ENCODE measurements at regions not wholly inside any gene's neighbourhood (a gene's known extent, or its start where the extent isn't known, plus 50 kb on each side); places are given as distances from the start of the nearest gene placed in this dataset.
"Not testable (repeated sequence)": the region's sequence is repeated elsewhere in the genome, so short reads cannot be mapped to it uniquely, and the experiment has no call there.

GRCh38 chr9:63820882-63821281 is 1464.1 kb downstream of the FOXD4L5 start:
- not testable (repeated sequence) for H3K9me3 ChIP-seq; H3K4me1 ChIP-seq (ENCODE audit: control insufficient read depth in 1 of 2, insufficient read depth in 1 of 2, low read depth in 1 of 2, low read length in 1 of 2); H3K4me3 ChIP-seq (ENCODE audit: low read depth in 1 of 2, low read length in 1 of 2); H3K36me3 ChIP-seq; H3K27ac ChIP-seq
- H3K27me3 ChIP-seq, result peaks cover 29% of the 10 kb centered on the region

DNA sequence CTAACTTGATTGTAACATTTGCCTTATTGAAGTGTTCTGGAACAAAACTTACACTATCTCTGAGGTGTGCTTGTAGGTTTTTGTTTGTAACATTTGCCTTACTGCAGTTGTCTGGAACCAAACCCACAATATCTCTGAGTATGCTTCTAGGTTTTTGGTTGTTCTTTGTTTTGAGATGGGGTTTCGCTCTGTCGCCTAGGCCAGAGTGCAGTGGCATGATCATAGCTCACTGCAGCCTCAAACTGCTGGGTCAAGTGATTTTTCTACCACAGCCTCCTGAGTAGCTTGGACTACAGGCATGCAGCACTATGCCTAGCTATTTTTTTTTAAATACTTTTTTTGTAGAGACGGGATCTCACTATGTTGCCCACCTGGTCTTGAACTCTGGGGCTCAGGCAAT is 1464.6 kb downstream of the FOXD4L5 start:
- H3K4me3 ChIP-seq (ENCODE audit: low read depth in 1 of 2, low read length in 1 of 2); H3K36me3 ChIP-seq; H3K9me3 ChIP-seq; H3K4me1 ChIP-seq (ENCODE audit: control insufficient read depth in 1 of 2, insufficient read depth in 1 of 2, low read depth in 1 of 2, low read length in 1 of 2); H3K27ac ChIP-seq: not testable (repeated sequence)
- H3K27me3 ChIP-seq, result peaks cover 29% of the 10 kb centered on the region

DNA sequence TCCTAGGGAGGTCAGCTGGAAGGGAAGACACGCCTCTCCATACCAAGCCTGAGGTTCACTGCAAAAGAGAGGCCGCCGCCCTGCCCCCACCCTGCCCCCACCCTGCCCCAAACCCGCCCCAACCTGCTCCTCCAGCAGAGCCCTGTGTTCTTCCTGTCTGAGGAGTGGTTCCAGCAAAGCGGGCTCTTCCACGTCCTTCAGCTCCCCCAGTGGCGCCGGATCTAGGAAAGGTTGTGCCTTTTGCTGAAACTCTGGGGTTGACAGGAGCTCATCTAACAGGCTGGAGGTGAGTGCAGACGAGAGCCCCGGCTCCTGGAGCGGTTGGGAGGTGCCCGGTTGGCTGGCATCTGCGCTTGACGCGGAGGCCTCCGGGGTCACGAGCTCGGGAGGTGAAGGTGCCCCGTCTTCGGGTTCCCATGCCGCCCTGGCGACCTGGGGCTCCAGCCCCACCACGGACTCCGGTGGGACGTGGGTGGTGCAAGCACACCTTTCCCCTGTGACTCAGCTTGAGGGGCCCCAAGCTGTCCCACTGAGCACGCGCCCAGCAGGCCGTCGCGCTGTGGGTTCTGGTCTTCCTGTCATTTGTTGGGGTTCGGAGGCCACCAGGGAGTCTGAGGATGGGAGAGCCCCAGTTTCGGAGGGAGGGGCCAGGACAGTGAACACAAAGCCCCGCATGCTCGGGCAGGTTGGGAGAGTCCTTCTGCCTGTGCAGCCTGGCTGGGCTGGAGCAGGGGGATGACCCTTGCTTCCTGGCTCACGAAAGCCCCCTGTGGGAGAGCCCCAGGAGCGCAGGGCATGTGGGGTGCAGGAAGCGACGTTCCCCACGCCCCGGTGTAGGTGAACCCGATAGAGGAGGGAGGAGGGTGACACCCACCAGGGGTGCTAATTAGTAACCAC is 1467.1 kb downstream of the FOXD4L5 start:
- Histone ChIP-seq H3K4me3 (ENCODE audit: low read depth in 1 of 2, low read length in 1 of 2) (peak overlapping the region; percentile 64 to 68), H3K9me3 (peaks cover 6% of the 10 kb centered on the region), H3K36me3 (no peaks in the 10 kb centered on the region), H3K27ac (peak overlapping the region; percentile 76), H3K27me3 (peaks cover 40% of the 10 kb centered on the region), H3K4me1 (ENCODE audit: control insufficient read depth in 1 of 2, insufficient read depth in 1 of 2, low read depth in 1 of 2, low read length in 1 of 2) (peaks cover 3 to 6% of the 10 kb centered on the region in 2 experiments)
- TF ChIP-seq CTCF (IDR thresholded peaks at IDR 0.05), result no peak

- TF ChIP-seq CTCF (IDR thresholded peaks at IDR 0.05), result no peak
- H3K4me3 ChIP-seq (ENCODE audit: low read depth in 1 of 2, low read length in 1 of 2), result peak overlapping the region; percentile 64 to 68
- H3K4me1 ChIP-seq (ENCODE audit: control insufficient read depth in 1 of 2, insufficient read depth in 1 of 2, low read depth in 1 of 2, low read length in 1 of 2), result peaks cover 3 to 6% of the 10 kb centered on the region in 2 experiments
- peaks cover 6% of the 10 kb centered on the region for H3K9me3 ChIP-seq
- H3K27me3 ChIP-seq, result peaks cover 42% of the 10 kb centered on the region
- peak overlapping the region; percentile 76 for H3K27ac ChIP-seq
- H3K36me3 ChIP-seq, result no peaks in the 10 kb centered on the region
These were observed 1468.0 kb downstream of the FOXD4L5 start for GRCh38 chr9:63816751-63817621.

- Histone ChIP-seq H3K4me3 (ENCODE audit: low read depth in 1 of 2, low read length in 1 of 2) (peak overlapping the region; percentile 28 to 46), H3K27me3 (peaks cover 38% of the 10 kb centered on the region)
- not testable (repeated sequence) for H3K9me3 ChIP-seq; H3K27ac ChIP-seq; H3K4me1 ChIP-seq (ENCODE audit: control insufficient read depth in 1 of 2, insufficient read depth in 1 of 2, low read depth in 1 of 2, low read length in 1 of 2); H3K36me3 ChIP-seq
These were observed 1469.9 kb downstream of the FOXD4L5 start for GRCh38 chr9:63814970-63815669.

DNA sequence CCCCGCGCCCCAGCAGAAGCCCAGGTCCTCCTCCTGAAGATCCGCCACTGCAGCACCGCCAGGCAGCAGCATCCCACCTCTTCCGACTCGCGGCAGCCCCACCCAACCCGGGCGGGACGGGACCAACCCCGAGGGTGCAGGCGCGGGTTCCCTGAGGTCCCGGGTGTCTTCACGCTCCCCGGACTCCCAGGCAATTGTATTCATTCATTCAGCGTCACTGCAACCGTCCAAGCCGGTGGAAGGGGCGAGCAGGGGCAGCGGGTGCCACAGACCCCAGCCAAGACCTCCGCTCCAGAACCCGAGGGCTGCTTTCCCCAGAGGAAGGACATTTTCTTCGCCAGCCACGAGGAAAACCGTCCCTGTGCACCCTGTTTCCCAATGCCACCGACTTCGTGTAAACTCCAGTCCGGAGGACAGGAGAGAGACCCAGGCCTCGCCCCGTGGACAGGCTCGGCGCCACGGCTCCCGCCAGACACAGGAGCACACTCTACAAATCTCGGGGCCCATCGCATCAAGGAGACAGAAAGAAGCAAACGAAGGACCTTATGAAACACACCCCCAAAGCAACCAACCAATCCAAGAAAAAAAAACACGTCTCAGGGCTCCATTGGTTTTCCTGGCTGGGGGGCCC is 1471.5 kb downstream of the FOXD4L5 start:
- peak overlapping the region; percentile 46 to 59 for H3K4me3 ChIP-seq (ENCODE audit: low read depth in 1 of 2, low read length in 1 of 2)
- peak overlapping the region; percentile 54 for H3K27ac ChIP-seq
- not testable (repeated sequence) for H3K36me3 ChIP-seq; H3K9me3 ChIP-seq; H3K4me1 ChIP-seq (ENCODE audit: control insufficient read depth in 1 of 2, insufficient read depth in 1 of 2, low read depth in 1 of 2, low read length in 1 of 2)
- H3K27me3 ChIP-seq, result peaks cover 30% of the 10 kb centered on the region

- H3K4me1 ChIP-seq (ENCODE audit: control insufficient read depth in 1 of 2, insufficient read depth in 1 of 2, low read depth in 1 of 2, low read length in 1 of 2); H3K27ac ChIP-seq; H3K4me3 ChIP-seq (ENCODE audit: low read depth in 1 of 2, low read length in 1 of 2); H3K9me3 ChIP-seq; H3K36me3 ChIP-seq: not testable (repeated sequence)
- peaks cover 23% of the 10 kb centered on the region for H3K27me3 ChIP-seq
These were observed 1472.2 kb downstream of the FOXD4L5 start for GRCh38 chr9:63812822-63813221.

GRCh38 chr9:63804205-63804604 is 1480.8 kb downstream of the FOXD4L5 start:
- not testable (repeated sequence) for H3K4me1 ChIP-seq (ENCODE audit: control insufficient read depth in 1 of 2, insufficient read depth in 1 of 2, low read depth in 1 of 2, low read length in 1 of 2); H3K9me3 ChIP-seq; H3K27me3 ChIP-seq; H3K27ac ChIP-seq; H3K4me3 ChIP-seq (ENCODE audit: low read depth in 1 of 2, low read length in 1 of 2); H3K36me3 ChIP-seq

- not testable (repeated sequence) for H3K27ac ChIP-seq; H3K36me3 ChIP-seq; H3K4me1 ChIP-seq (ENCODE audit: control insufficient read depth in 1 of 2, insufficient read depth in 1 of 2, low read depth in 1 of 2, low read length in 1 of 2); H3K4me3 ChIP-seq (ENCODE audit: low read depth in 1 of 2, low read length in 1 of 2); H3K27me3 ChIP-seq; H3K9me3 ChIP-seq
These were observed 1490.8 kb downstream of the FOXD4L5 start for GRCh38 chr9:63794081-63794685.

GRCh38 chr9:63787454-63787853 is 1497.6 kb downstream of the FOXD4L5 start:
- not testable (repeated sequence) for H3K27ac ChIP-seq; H3K36me3 ChIP-seq; H3K4me1 ChIP-seq (ENCODE audit: control insufficient read depth in 1 of 2, insufficient read depth in 1 of 2, low read depth in 1 of 2, low read length in 1 of 2); H3K27me3 ChIP-seq; H3K4me3 ChIP-seq (ENCODE audit: low read depth in 1 of 2, low read length in 1 of 2); H3K9me3 ChIP-seq

Data from neutrophil (primary cell).